OCI-LY1 (cell line): ENCODE measurements at regions not wholly inside any gene's neighbourhood (a gene's known extent, or its start where the extent isn't known, plus 50 kb on each side); places are given as distances from the start of the nearest gene placed in this dataset.

Experiments used
- EZH2 ChIP-seq: fragments of 200-600 bp; sonication (generic), shearing (Covaris generic); IDR thresholded peaks from 2 replicates; pipeline ENCODE4 v1.8.0; 2017; ENCODE audit warnings: borderline replicate concordance, mixed run types, mild to moderate bottlenecking, antibody characterized with exemption, low read length, moderate library complexity, mixed read lengths
- TF ChIP-seq, protein P1 (sequence below): fragments of 200-600 bp; sonication (generic), shearing (Covaris generic); IDR thresholded peaks from 2 replicates; pipeline ENCODE4 v1.5.1; 2017; ENCODE audit warnings: mild to moderate bottlenecking, antibody characterized with exemption, low read length, moderate library complexity, mixed read lengths

DNA sequence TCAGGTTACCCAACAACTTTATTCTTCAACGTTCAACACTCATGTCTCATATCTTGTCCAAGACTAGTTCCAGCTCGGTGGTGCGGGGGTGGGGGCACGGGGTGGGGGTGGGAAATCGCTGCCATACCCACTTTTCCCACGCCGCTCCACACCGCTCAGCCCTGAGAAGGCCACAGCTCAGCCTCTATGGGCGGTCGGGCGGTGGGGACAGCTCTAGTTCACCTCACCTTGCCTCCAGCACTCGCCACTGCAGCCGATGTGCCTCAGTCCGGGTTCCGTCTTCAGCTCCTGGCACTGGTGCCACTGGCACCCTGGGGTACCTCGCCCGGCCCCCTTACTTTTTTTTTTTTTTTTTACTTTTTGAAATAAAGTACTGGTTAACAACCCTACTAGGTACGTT lies 522.2 kb downstream of the PCDH19 start:
- TF ChIP-seq, protein P1, sequence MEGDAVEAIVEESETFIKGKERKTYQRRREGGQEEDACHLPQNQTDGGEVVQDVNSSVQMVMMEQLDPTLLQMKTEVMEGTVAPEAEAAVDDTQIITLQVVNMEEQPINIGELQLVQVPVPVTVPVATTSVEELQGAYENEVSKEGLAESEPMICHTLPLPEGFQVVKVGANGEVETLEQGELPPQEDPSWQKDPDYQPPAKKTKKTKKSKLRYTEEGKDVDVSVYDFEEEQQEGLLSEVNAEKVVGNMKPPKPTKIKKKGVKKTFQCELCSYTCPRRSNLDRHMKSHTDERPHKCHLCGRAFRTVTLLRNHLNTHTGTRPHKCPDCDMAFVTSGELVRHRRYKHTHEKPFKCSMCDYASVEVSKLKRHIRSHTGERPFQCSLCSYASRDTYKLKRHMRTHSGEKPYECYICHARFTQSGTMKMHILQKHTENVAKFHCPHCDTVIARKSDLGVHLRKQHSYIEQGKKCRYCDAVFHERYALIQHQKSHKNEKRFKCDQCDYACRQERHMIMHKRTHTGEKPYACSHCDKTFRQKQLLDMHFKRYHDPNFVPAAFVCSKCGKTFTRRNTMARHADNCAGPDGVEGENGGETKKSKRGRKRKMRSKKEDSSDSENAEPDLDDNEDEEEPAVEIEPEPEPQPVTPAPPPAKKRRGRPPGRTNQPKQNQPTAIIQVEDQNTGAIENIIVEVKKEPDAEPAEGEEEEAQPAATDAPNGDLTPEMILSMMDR: no peak
- no peak for TF ChIP-seq EZH2
